Loucy (cell line): ENCODE measurements at regions not wholly inside any gene's neighbourhood (a gene's known extent, or its start where the extent isn't known, plus 50 kb on each side); places are given as distances from the start of the nearest gene placed in this dataset.

ENCODE experiments used
- H2AFZ ChIP-seq: fragments of 200-600 bp; sonication (generic); 2 replicates; pipeline ENCODE4 v1.6.0; 2016; ENCODE audit warnings: antibody characterized with exemption, mild to moderate bottlenecking, low read length, moderate library complexity
- H3F3A ChIP-seq: fragments of 200-600 bp; 2 replicates; pipeline ENCODE4 v1.6.0; 2016; ENCODE audit warnings: antibody characterized with exemption, low read depth, mild to moderate bottlenecking
- H3K27me3 ChIP-seq: fragments of 200-600 bp; sonication (generic); 2 replicates; pipeline ENCODE4 v1.6.1; 2014; ENCODE audit warnings: low read length, mild to moderate bottlenecking; ENCODE audit not compliant: insufficient read depth, poor library complexity, severe bottlenecking
- H3K36me3 ChIP-seq: fragments of 200-600 bp; sonication (generic); 2 replicates; pipeline ENCODE4 v1.6.1; 2016; ENCODE audit warnings: low read length; ENCODE audit not compliant: insufficient read depth
- H3K4me1 ChIP-seq: fragments of 200-600 bp; sonication (generic); 2 replicates; pipeline ENCODE4 v1.5.1; 2014; ENCODE audit warnings: low read length, mild to moderate bottlenecking; ENCODE audit not compliant: insufficient read depth, poor library complexity, severe bottlenecking
- H3K4me2 ChIP-seq: fragments of 200-600 bp; sonication (generic); 2 replicates; pipeline ENCODE4 v1.6.0; 2014; ENCODE audit warnings: antibody characterized with exemption, low read length, low read depth, mild to moderate bottlenecking; ENCODE audit not compliant: poor library complexity, severe bottlenecking
- H3K4me3 ChIP-seq: fragments of 200-600 bp; sonication (generic); 2 replicates; pipeline ENCODE4 v1.5.1; 2014; ENCODE audit warnings: low read length, mild to moderate bottlenecking, mixed read lengths; ENCODE audit not compliant: poor library complexity, severe bottlenecking
- H3K79me2 ChIP-seq: fragments of 200-600 bp; sonication (generic); 2 replicates; pipeline ENCODE4 v1.6.1; 2014; ENCODE audit warnings: low read length; ENCODE audit not compliant: insufficient read depth
- H3K9ac ChIP-seq: fragments of 200-600 bp; sonication (generic); 2 replicates; pipeline ENCODE4 v1.6.0; 2014; ENCODE audit warnings: mild to moderate bottlenecking, low read depth, low read length, moderate library complexity; ENCODE audit not compliant: poor library complexity, severe bottlenecking
- H3K9me2 ChIP-seq: fragments of 200-600 bp; sonication (generic); replicated peaks from 2 replicates; pipeline ENCODE4 v1.6.1; 2016; ENCODE audit warnings: low read depth, low read length, mixed read lengths
- H3K9me3 ChIP-seq: fragments of 200-600 bp; sonication (generic); 2 replicates; pipeline ENCODE4 v1.6.1; 2014; ENCODE audit warnings: mild to moderate bottlenecking, antibody characterized with exemption, low read length, low read depth; ENCODE audit not compliant: insufficient read depth
- H4K20me1 ChIP-seq: fragments of 200-600 bp; sonication (generic); 2 replicates; pipeline ENCODE4 v1.6.0; 2014; ENCODE audit warnings: antibody characterized with exemption, low read length, mild to moderate bottlenecking; ENCODE audit not compliant: insufficient read depth, poor library complexity, severe bottlenecking
- CTCF ChIP-seq: fragments of 200-600 bp; sonication (generic); conservative IDR thresholded peaks from 2 replicates; pipeline ENCODE4 v1.5.1; 2014; ENCODE audit warnings: mild to moderate bottlenecking, antibody characterized with exemption, low read length
- EZH2phosphoT487 ChIP-seq: fragments of 200-600 bp; IDR thresholded peaks from 2 replicates; pipeline ENCODE4 v1.6.1; 2018; ENCODE audit warnings: antibody characterized with exemption, mild to moderate bottlenecking, moderate library complexity, borderline replicate concordance

GRCh38 chr12:24049101-24049500 is 99.6 kb upstream of the SOX5 start:
- Histone ChIP-seq H4K20me1 (no peaks in the 10 kb centered on the region), H3K9me2 (no peaks in the 10 kb centered on the region), H3K9me3 (0 out of 2 replicates have a peak, but pooled peaks cover 5% of the 10 kb centered on the region), H3K36me3 (no peaks in the 10 kb centered on the region), H3F3A (peaks cover 15% of the 10 kb centered on the region; the same call in 1 of the 2 replicates), H3K4me1 (peaks cover 71% of the 10 kb centered on the region), H3K79me2 (no peaks in the 10 kb centered on the region), H3K4me2 (peak overlapping the region; percentile 42), H3K27me3 (no peaks in the 10 kb centered on the region), H3K9ac (peak overlapping the region; percentile 46), H3K4me3 (peak overlapping the region; percentile 48), H2AFZ (no peak overlapping the region)
- TF ChIP-seq CTCF, result no peak
- TF ChIP-seq EZH2phosphoT487, result no peak

GRCh38 chr12:24048446-24048845 is 99.0 kb upstream of the SOX5 start:
- Histone ChIP-seq H2AFZ (no peak overlapping the region), H4K20me1 (no peaks in the 10 kb centered on the region), H3K36me3 (no peaks in the 10 kb centered on the region), H3K9me3 (0 out of 2 replicates have a peak, but pooled peaks cover 5% of the 10 kb centered on the region), H3K9ac (no peak overlapping the region), H3K4me3 (peak overlapping the region; percentile 48), H3K79me2 (no peaks in the 10 kb centered on the region), H3K9me2 (no peaks in the 10 kb centered on the region), H3K4me1 (peaks cover 65% of the 10 kb centered on the region), H3F3A (peaks cover 15% of the 10 kb centered on the region; the same call in 1 of the 2 replicates), H3K4me2 (peak overlapping the region; percentile 42), H3K27me3 (no peaks in the 10 kb centered on the region)
- TF ChIP-seq EZH2phosphoT487 (no peak), CTCF (no peak)

GRCh38 chr12:24047326-24047725 is 97.9 kb upstream of the SOX5 start:
- Histone ChIP-seq H3K4me1 (peaks cover 65% of the 10 kb centered on the region), H2AFZ (no peak overlapping the region)
- TF ChIP-seq EZH2phosphoT487 (no peak), CTCF (no peak)

More at GRCh38 chr12:24047326-24047725, 97.9 kb upstream of the SOX5 start:
- no peaks in the 10 kb centered on the region for H3K27me3 ChIP-seq
- no peaks in the 10 kb centered on the region for H3K79me2 ChIP-seq
- H3K4me3 ChIP-seq, result no peak overlapping the region
- H4K20me1 ChIP-seq, result no peaks in the 10 kb centered on the region
- 0 out of 2 replicates have a peak, but pooled peaks cover 5% of the 10 kb centered on the region for H3K9me3 ChIP-seq
- no peak overlapping the region for H3K4me2 ChIP-seq
- H3K36me3 ChIP-seq, result no peaks in the 10 kb centered on the region
- H3K9me2 ChIP-seq, result no peaks in the 10 kb centered on the region
- H3K9ac ChIP-seq, result no peak overlapping the region
- peaks cover 15% of the 10 kb centered on the region; the same call in 1 of the 2 replicates for H3F3A ChIP-seq
